Suprapubic skin (tissue), 3 donors: ENCODE measurements at regions not wholly inside any gene's neighbourhood (a gene's known extent, or its start where the extent isn't known, plus 50 kb on each side); places are given as distances from the start of the nearest gene placed in this dataset.

Source experiments
- CTCF ChIP-seq, 2 donors: fragments of 200-600 bp in 1 of 2; fragments of 450-650 bp in 1 of 2; sonication (generic) in 1 of 2; IDR thresholded peaks; one replicate each; pipeline ENCODE4 v1.5.1; 2016 to 2019; ENCODE audit warnings: antibody characterized with exemption in 2 of 2, mild to moderate bottlenecking in 1 of 2, moderate library complexity in 1 of 2
- POLR2A ChIP-seq, 2 donors: fragments of 450-650 bp; IDR thresholded peaks; one replicate each; pipeline ENCODE4 v1.6.1; 2017; ENCODE audit warnings: antibody characterized with exemption in 2 of 2, mild to moderate bottlenecking in 2 of 2, moderate library complexity in 2 of 2

DNA sequence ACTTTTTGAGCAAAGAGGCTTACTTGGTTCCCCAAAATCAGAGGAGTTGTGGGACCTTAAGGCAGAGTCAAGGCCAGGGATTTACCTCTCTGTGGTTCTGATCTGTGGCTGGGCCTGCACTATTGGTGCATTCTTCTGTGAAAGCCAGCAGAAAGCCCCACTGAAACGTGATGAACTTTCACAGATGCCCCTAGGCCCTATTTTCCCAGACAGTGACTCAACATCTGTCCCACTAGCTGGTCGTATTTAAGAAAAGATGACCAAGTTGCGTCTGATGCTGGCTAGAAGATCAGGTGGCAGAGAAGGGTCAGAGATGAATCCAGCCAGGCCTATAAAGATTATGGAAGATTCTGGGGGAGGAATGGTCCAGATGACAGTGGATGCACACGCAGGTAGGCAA lies 153.1 kb downstream of the ACTL7B start:
- TF ChIP-seq CTCF (IDR thresholded peaks at IDR 0.05): no peak
- no peak for TF ChIP-seq POLR2A (IDR thresholded peaks at IDR 0.05)
